ENCODE measurements at regions not wholly inside any gene's neighbourhood (a gene's known extent, or its start where the extent isn't known, plus 50 kb on each side); places are given as distances from the start of the nearest gene placed in this dataset.

- Histone ChIP-seq H3K4me1 (ENCODE audit: insufficient read depth, low read length) (no peaks in the 10 kb centered on the region), H3K36me3 (ENCODE audit: insufficient read depth, low read length) (no peaks in the 10 kb centered on the region), H3K4me3 (ENCODE audit: low read depth in 1 of 2, low read length in 2 of 2) (no peak overlapping the region), H3K79me2 (ENCODE audit: insufficient read depth, low read length) (no peaks in the 10 kb centered on the region), H3K27ac (ENCODE audit: low read length) (no peak overlapping the region), H4K20me1 (ENCODE audit: insufficient read depth, low read length) (no peaks in the 10 kb centered on the region), H2AFZ (ENCODE audit: low read depth, low read length) (no peak overlapping the region), H3K9me3 (ENCODE audit: insufficient read depth, low read length, severe bottlenecking) (no peaks in the 10 kb centered on the region), H3K4me2 (ENCODE audit: insufficient read depth, low read length) (no peak overlapping the region), H3K9ac (ENCODE audit: low read depth, low read length) (no peak overlapping the region), H3K27me3 (ENCODE audit: insufficient read depth, low read length, poor library complexity) (no peaks in the 10 kb centered on the region)
- TF ChIP-seq EZH2 (IDR thresholded peaks at IDR 0.05; ENCODE audit: borderline replicate concordance, low read depth, low read length, severe bottlenecking), result no peak
- no peak for TF ChIP-seq CTCF (IDR thresholded peaks at IDR 0.05; ENCODE audit: borderline replicate concordance, extremely low read depth, low read length, poor library complexity, severe bottlenecking)
- ATAC-seq (ENCODE audit: insufficient read depth, low read depth), result no peak
- no peak for DNase-seq
Observed at GRCh38 chr2:226357816-226358215, 441.8 kb downstream of the IRS1 start.

- no peaks in the 10 kb centered on the region for H3K9me3 ChIP-seq (ENCODE audit: insufficient read depth, low read length, severe bottlenecking)
- no peak for DNase-seq
- no peak for ATAC-seq (ENCODE audit: insufficient read depth, low read depth)
- H3K36me3 ChIP-seq (ENCODE audit: insufficient read depth, low read length), result no peaks in the 10 kb centered on the region
- H3K79me2 ChIP-seq (ENCODE audit: insufficient read depth, low read length), result no peaks in the 10 kb centered on the region
- no peaks in the 10 kb centered on the region for H3K4me1 ChIP-seq (ENCODE audit: insufficient read depth, low read length)
- no peak overlapping the region for H3K9ac ChIP-seq (ENCODE audit: low read depth, low read length)
- H3K4me2 ChIP-seq (ENCODE audit: insufficient read depth, low read length), result no peak overlapping the region
- H2AFZ ChIP-seq (ENCODE audit: low read depth, low read length), result no peak overlapping the region
- no peak for TF ChIP-seq EZH2 (IDR thresholded peaks at IDR 0.05; ENCODE audit: borderline replicate concordance, low read depth, low read length, severe bottlenecking)
- no peak for TF ChIP-seq CTCF (IDR thresholded peaks at IDR 0.05; ENCODE audit: borderline replicate concordance, extremely low read depth, low read length, poor library complexity, severe bottlenecking)
- H4K20me1 ChIP-seq (ENCODE audit: insufficient read depth, low read length), result no peaks in the 10 kb centered on the region
- no peak overlapping the region for H3K4me3 ChIP-seq (ENCODE audit: low read depth in 1 of 2, low read length in 2 of 2)
- H3K27me3 ChIP-seq (ENCODE audit: insufficient read depth, low read length, poor library complexity), result no peaks in the 10 kb centered on the region
- no peak overlapping the region for H3K27ac ChIP-seq (ENCODE audit: low read length)
Observed at GRCh38 chr2:226355600-226355999, 444.0 kb downstream of the IRS1 start.

- no peak for ATAC-seq (ENCODE audit: insufficient read depth, low read depth)
- Histone ChIP-seq H3K4me2 (ENCODE audit: insufficient read depth, low read length) (no peak overlapping the region), H4K20me1 (ENCODE audit: insufficient read depth, low read length) (no peaks in the 10 kb centered on the region), H3K4me3 (ENCODE audit: low read depth in 1 of 2, low read length in 2 of 2) (no peak overlapping the region), H3K9ac (ENCODE audit: low read depth, low read length) (no peak overlapping the region), H3K79me2 (ENCODE audit: insufficient read depth, low read length) (no peaks in the 10 kb centered on the region), H3K27me3 (ENCODE audit: insufficient read depth, low read length, poor library complexity) (no peaks in the 10 kb centered on the region), H3K36me3 (ENCODE audit: insufficient read depth, low read length) (no peaks in the 10 kb centered on the region), H3K4me1 (ENCODE audit: insufficient read depth, low read length) (no peaks in the 10 kb centered on the region), H3K27ac (ENCODE audit: low read length) (no peak overlapping the region), H2AFZ (ENCODE audit: low read depth, low read length) (no peak overlapping the region), H3K9me3 (ENCODE audit: insufficient read depth, low read length, severe bottlenecking) (no peaks in the 10 kb centered on the region)
- DNase-seq, result no peak
- TF ChIP-seq CTCF (IDR thresholded peaks at IDR 0.05; ENCODE audit: borderline replicate concordance, extremely low read depth, low read length, poor library complexity, severe bottlenecking) (no peak), EZH2 (IDR thresholded peaks at IDR 0.05; ENCODE audit: borderline replicate concordance, low read depth, low read length, severe bottlenecking) (no peak)
Observed at GRCh38 chr2:226354434-226354833, 445.2 kb downstream of the IRS1 start.
